Thyroid gland (tissue), 4 donors: ENCODE measurements at regions not wholly inside any gene's neighbourhood (a gene's known extent, or its start where the extent isn't known, plus 50 kb on each side); places are given as distances from the start of the nearest gene placed in this dataset.

Experiments
- DNase-seq, 2 donors: peaks; one replicate each; pipeline ENCODE4 v3.0.0-alpha.2; 2019
- H3K27ac ChIP-seq, 3 donors: fragments of 200-600 bp; sonication (generic); 1 replicate in 2 of 3; 2 replicates in 1 of 3; pipeline ENCODE4 v1.5.1; 2016 to 2019; ENCODE audit warnings: mild to moderate bottlenecking in 1 of 3, moderate library complexity in 1 of 3
- H3K27me3 ChIP-seq: fragments of 200-600 bp; sonication (generic); one replicate; pipeline ENCODE4 v1.5.1; 2019
- H3K36me3 ChIP-seq, 2 donors: fragments of 200-600 bp; sonication (generic); one replicate each; pipeline ENCODE4 v1.5.1; 2016 to 2019
- H3K4me1 ChIP-seq, 2 donors: fragments of 200-600 bp; sonication (generic); one replicate each; pipeline ENCODE4 v1.5.1; 2017 to 2019
- H3K4me3 ChIP-seq, 3 donors: fragments of 200-600 bp; sonication (generic); replicated peaks in 1 of 3; 1 replicate in 2 of 3; 2 replicates in 1 of 3; pipeline ENCODE4 v1.5.1; 2016; ENCODE audit warnings: mild to moderate bottlenecking in 1 of 3
- H3K9me3 ChIP-seq: fragments of 200-600 bp; sonication (generic); one replicate; pipeline ENCODE4 v1.5.1; 2017
- POLR2A ChIP-seq, 2 donors: fragments of 450-650 bp; IDR thresholded peaks; one replicate each; pipeline ENCODE4 v1.6.1; 2017; ENCODE audit warnings: antibody characterized with exemption in 2 of 2, mild to moderate bottlenecking in 2 of 2, moderate library complexity in 1 of 2
- WGBS, 2 donors: methylation state at CpG; one replicate each; pipeline ENCODE4 v1.1.5; 2017; 5-methylcytosine and 5-hydroxymethylcytosine counted together
- intact Hi-C: fragments of 100-400 bp; cut with DNase I; formaldehyde crosslinking; loops from one replicate; pipeline ENCODE4 v1.15.1; 2023
- TF ChIP-seq, protein P1 (sequence below), 6 experiments: fragments of 200-600 bp in 3 of 6; fragments of 450-650 bp in 3 of 6; sonication (generic) in 3 of 6; IDR thresholded peaks; one replicate each; pipeline ENCODE4 v1.5.1; 2016 to 2019; ENCODE audit warnings: antibody characterized with exemption in 6 of 6, mild to moderate bottlenecking in 2 of 6, inconsistent platforms in 1 of 6, moderate library complexity in 1 of 6

DNA sequence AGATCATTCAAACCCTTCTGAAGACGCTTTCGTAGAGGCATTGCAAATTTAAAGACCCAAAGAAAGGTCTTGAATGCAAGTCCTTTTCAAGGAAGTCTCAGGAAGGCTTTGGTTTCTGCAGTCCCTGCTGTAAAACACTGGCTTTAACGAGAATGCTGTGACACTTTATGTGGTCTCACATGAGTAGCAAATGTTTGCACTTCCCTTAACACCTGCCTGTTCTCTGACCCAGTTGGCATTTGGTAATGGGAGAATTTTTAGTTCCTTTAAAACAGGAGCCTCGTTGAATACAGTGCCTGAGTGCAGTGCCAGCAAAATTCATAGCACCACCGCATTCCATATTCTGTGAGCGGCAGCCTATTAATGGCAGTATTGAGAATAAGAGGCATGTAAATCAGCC lies 330.5 kb upstream of the PRKX start:
- no peaks in the 10 kb centered on the region for H3K27me3 ChIP-seq
- H3K36me3 ChIP-seq = no peaks in the 10 kb centered on the region

DNA sequence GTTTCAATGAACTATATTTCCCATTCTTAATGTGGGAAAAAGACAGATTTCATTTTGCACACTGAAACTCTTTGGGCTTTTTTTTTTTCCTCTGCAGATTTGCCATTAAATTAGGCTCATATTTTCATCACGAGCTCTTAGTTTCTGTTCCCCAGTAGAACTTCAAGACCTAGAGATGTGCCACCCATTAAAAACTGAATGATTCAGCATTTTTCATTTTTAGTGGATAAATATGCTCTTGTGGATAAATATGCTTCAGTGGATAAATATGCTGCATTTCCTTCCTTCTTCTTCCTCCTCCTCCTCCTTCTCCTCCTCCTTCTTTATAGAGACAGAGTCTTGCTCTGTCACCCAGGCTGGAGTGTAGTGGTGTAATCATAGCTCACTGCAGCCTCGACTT lies 322.4 kb upstream of the PRKX start:
- Histone ChIP-seq H3K27me3 (no peaks in the 10 kb centered on the region), H3K4me3 (no peak overlapping the region), H3K27ac (no peak overlapping the region), H3K9me3 (no peaks in the 10 kb centered on the region), H3K4me1 (no peaks in the 10 kb centered on the region), H3K36me3 (no peaks in the 10 kb centered on the region)
- WGBS, 2 donors = 53 to 60% methylated on average over 2 of the region's 2 CpGs
- DNase-seq = no peak
- intact Hi-C loops = no loop called here
- no peak for TF ChIP-seq POLR2A (IDR thresholded peaks at IDR 0.05)
- TF ChIP-seq, protein P1, sequence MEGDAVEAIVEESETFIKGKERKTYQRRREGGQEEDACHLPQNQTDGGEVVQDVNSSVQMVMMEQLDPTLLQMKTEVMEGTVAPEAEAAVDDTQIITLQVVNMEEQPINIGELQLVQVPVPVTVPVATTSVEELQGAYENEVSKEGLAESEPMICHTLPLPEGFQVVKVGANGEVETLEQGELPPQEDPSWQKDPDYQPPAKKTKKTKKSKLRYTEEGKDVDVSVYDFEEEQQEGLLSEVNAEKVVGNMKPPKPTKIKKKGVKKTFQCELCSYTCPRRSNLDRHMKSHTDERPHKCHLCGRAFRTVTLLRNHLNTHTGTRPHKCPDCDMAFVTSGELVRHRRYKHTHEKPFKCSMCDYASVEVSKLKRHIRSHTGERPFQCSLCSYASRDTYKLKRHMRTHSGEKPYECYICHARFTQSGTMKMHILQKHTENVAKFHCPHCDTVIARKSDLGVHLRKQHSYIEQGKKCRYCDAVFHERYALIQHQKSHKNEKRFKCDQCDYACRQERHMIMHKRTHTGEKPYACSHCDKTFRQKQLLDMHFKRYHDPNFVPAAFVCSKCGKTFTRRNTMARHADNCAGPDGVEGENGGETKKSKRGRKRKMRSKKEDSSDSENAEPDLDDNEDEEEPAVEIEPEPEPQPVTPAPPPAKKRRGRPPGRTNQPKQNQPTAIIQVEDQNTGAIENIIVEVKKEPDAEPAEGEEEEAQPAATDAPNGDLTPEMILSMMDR (IDR thresholded peaks at IDR 0.05) = no peak

More for the DNA sequence above, 330.5 kb upstream of the PRKX start:
- WGBS, 2 donors = 60 to 65% methylated on average over 6 of the region's 6 CpGs
- no peak overlapping the region for H3K4me3 ChIP-seq
- no peaks in the 10 kb centered on the region for H3K9me3 ChIP-seq
- intact Hi-C loops = no loop called here
- no peak for DNase-seq
- H3K4me1 ChIP-seq = no peaks in the 10 kb centered on the region
- no peak for TF ChIP-seq POLR2A (IDR thresholded peaks at IDR 0.05)
- TF ChIP-seq, protein P1 (IDR thresholded peaks at IDR 0.05) = no peak
- H3K27ac ChIP-seq = no peak overlapping the region

DNA sequence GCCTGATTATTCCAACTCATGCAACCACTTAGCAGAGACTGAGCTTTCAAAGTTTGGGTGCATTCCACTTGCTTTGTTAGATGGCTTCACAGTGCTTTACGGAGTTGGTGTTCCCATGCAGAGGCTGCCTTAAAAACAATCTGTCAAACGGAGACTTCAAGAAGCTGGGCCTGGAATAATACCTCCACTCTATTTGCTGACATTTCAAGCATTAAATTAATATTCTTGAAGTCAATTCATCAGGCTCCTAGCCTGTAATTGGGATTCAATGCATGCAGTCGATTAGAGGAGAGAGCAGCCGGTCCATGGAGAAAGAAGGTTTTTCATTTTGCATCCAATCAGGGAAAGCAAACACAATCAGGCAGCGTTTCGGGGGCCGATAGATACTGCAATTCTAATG lies 314.7 kb upstream of the PRKX start:
- Histone ChIP-seq H3K4me3 (no peak overlapping the region), H3K27ac (no peak overlapping the region), H3K4me1 (no peaks in the 10 kb centered on the region), H3K36me3 (no peaks in the 10 kb centered on the region), H3K9me3 (no peaks in the 10 kb centered on the region), H3K27me3 (no peaks in the 10 kb centered on the region)
- 76 to 80% methylated on average over 7 of the region's 7 CpGs for WGBS, 2 donors
- intact Hi-C loops = no loop called here
- TF ChIP-seq, protein P1 (IDR thresholded peaks at IDR 0.05) = no peak
- TF ChIP-seq POLR2A (IDR thresholded peaks at IDR 0.05) = no peak
- no peak for DNase-seq

DNA sequence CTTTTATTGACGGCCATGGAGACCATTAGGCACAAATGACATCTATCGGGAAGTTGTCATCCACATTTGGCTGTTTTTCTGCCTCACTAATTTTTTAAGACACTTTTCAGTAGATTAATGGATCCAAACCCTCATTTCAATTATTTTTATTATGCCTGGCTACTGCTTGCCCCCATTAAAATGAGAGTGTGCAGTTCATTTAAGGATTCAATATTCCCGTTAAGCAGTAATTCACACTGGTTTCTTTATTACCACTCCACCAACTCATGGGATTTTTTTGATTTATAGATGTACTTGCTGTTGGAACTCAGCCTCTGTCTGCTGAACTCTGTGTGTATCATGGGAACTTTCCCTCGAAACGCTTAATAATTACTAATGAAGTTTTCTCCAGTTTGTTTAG lies 291.8 kb upstream of the PRKX start:
- Histone ChIP-seq H3K27me3 (no peaks in the 10 kb centered on the region), H3K27ac (no peak overlapping the region), H3K9me3 (no peaks in the 10 kb centered on the region), H3K4me3 (no peak overlapping the region), H3K4me1 (no peaks in the 10 kb centered on the region), H3K36me3 (no peaks in the 10 kb centered on the region)
- WGBS, 2 donors = 71 to 88% methylated on average over 5 of the region's 5 CpGs
- no peak for TF ChIP-seq POLR2A (IDR thresholded peaks at IDR 0.05)
- TF ChIP-seq, protein P1 (IDR thresholded peaks at IDR 0.05) = no peak
- intact Hi-C loops = no loop called here
- no peak for DNase-seq

DNA sequence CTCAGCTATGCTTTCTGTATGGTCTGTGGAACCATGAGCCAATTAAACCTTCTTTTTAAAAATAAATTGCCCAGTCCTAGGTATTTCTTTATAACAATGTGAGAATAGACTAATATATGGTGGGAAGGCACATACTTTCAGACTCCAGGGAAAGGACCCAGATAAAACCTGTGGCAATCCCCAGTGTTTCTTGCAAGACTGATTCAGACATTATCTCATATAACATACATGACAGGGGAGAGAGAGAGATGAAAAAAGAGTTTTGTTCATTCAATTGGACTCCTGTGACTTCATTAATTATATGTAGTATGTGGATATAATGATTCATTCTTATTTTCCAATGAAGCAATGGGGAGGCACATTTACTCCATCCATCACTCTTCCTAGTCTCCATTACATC lies 291.4 kb upstream of the PRKX start:
- intact Hi-C loops = no loop called here
- Histone ChIP-seq H3K4me3 (no peak overlapping the region), H3K4me1 (no peaks in the 10 kb centered on the region), H3K36me3 (no peaks in the 10 kb centered on the region), H3K27me3 (no peaks in the 10 kb centered on the region), H3K9me3 (no peaks in the 10 kb centered on the region), H3K27ac (no peak overlapping the region)
- no peak for DNase-seq
- TF ChIP-seq POLR2A (IDR thresholded peaks at IDR 0.05) = no peak
- TF ChIP-seq, protein P1 (IDR thresholded peaks at IDR 0.05) = no peak
